ENCODE measurements at regions not wholly inside any gene's neighbourhood (a gene's known extent, or its start where the extent isn't known, plus 50 kb on each side); places are given as distances from the start of the nearest gene placed in this dataset.

DNA sequence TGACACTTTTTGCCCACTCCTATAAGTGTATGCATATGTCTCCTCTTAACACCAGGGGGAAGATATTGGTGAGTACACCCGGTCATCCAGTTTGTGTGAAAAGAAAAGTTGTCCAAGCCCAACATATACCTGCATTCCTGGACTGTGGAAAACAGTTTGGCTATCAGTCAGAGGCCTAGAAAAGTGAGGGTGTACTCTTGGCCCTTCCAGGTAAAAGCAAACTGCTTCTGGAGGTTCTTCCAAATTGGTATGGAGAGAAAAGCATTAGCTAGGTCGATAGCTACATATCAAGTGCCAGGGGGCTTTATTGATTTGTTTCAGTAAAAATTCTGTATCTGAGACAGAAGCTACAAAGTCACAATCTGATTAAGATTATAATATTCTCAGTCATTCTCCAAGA lies 144.0 kb downstream of the SPTSSA start:
- Histone ChIP-seq H3K9ac (ENCODE audit: low read length) (no peak overlapping the region), H3K9me2 (ENCODE audit: insufficient read depth) (no peaks in the 10 kb centered on the region), H3K4me2 (ENCODE audit: low read length) (no peak overlapping the region), H3K79me2 (ENCODE audit: insufficient read depth, low read length) (no peaks in the 10 kb centered on the region), H2AFZ (ENCODE audit: low read depth, low read length, poor library complexity, severe bottlenecking) (no peak overlapping the region), H3K4me3 (replicated peaks in 1 of 2; ENCODE audit: low read depth in 1 of 2, low read length in 2 of 2) (no peak overlapping the region), H4K20me1 (ENCODE audit: insufficient read depth) (no peaks in the 10 kb centered on the region), H3K4me1 (ENCODE audit: control insufficient read depth in 1 of 2, insufficient read depth in 2 of 2, low read length in 2 of 2) (no peaks in the 10 kb centered on the region), H3K9me3 (ENCODE audit: control insufficient read depth in 1 of 2, insufficient read depth in 1 of 2, low read depth in 1 of 2, low read length in 2 of 2) (no peaks in the 10 kb centered on the region), H3K36me3 (ENCODE audit: control insufficient read depth in 1 of 2, insufficient read depth in 2 of 2, low read length in 2 of 2) (no peaks in the 10 kb centered on the region), H3K27me3 (ENCODE audit: insufficient read depth, low read length) (peaks cover 9% of the 10 kb centered on the region; the same call in 1 of the 2 replicates), H3K27ac (ENCODE audit: low read depth, low read length) (no peak overlapping the region)
- CTCF ChIA-PET = no interaction called here
- BruUV-seq (replicated peaks) = no TSS peak
- intact Hi-C loops (cut with micrococcal nuclease) = no loop called here
- POLR2A ChIA-PET = no interaction called here
- TF ChIP-seq JUND (IDR thresholded peaks at IDR 0.05) = no peak
- TF ChIP-seq, protein P1, sequence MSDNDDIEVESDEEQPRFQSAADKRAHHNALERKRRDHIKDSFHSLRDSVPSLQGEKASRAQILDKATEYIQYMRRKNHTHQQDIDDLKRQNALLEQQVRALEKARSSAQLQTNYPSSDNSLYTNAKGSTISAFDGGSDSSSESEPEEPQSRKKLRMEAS (IDR thresholded peaks at IDR 0.05) = no peak
- TF ChIP-seq POLR2AphosphoS5 (IDR thresholded peaks at IDR 0.05; ENCODE audit: low read depth, low read length) = no peak
- TF ChIP-seq CTCF (IDR thresholded peaks at IDR 0.05 in 2 of 3, conservative IDR thresholded peaks at IDR 0.05 in 1 of 3; ENCODE audit: borderline replicate concordance in 1 of 3, insufficient read depth in 1 of 3, low read depth in 2 of 3, low read length in 2 of 3) = no peak
- TF ChIP-seq CEBPB (IDR thresholded peaks at IDR 0.05; ENCODE audit: low read depth) = no peak
- TF ChIP-seq CBX3 (IDR thresholded peaks at IDR 0.05; ENCODE audit: low read depth) = no peak
- no peak for TF ChIP-seq POLR2A (IDR thresholded peaks at IDR 0.05; ENCODE audit: borderline replicate concordance, extremely low read depth, insufficient read depth, insufficient read length)
- TF ChIP-seq, protein P2, sequence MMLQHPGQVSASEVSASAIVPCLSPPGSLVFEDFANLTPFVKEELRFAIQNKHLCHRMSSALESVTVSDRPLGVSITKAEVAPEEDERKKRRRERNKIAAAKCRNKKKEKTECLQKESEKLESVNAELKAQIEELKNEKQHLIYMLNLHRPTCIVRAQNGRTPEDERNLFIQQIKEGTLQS (IDR thresholded peaks at IDR 0.05) = no peak
- DNase-seq (ENCODE audit: low read depth, low spot score) (no peak), ATAC-seq (no peak)
- RAD21 ChIA-PET (ENCODE audit: low non-redundant PET in 1 of 2, low total read pairs in 2 of 2, uncharacterized antibody in 2 of 2, unreplicated experiment in 2 of 2) = no interaction called here

GRCh38 chr14:34310724-34311123 lies 151.3 kb downstream of the SPTSSA start:
- H3K9me3 ChIP-seq (ENCODE audit: control insufficient read depth in 1 of 2, insufficient read depth in 1 of 2, low read depth in 1 of 2, low read length in 2 of 2) = no peaks in the 10 kb centered on the region
- no peak overlapping the region for H3K9ac ChIP-seq (ENCODE audit: low read length)
- H3K27me3 ChIP-seq (ENCODE audit: insufficient read depth, low read length) = peaks cover 28% of the 10 kb centered on the region
- ChIA-PET RAD21 (ENCODE audit: low non-redundant PET in 1 of 2, low total read pairs in 2 of 2, uncharacterized antibody in 2 of 2, unreplicated experiment in 2 of 2) (no interaction called here), CTCF (interaction anchor here (1.0 to 1.6 kb wide), 2 partner anchors 12 to 21 kb away, joined by 3 to 8 read pairs; no protein-coding TSS in a partner anchor), POLR2A (no interaction called here)
- intact Hi-C loops (cut with micrococcal nuclease) = no loop called here
- ATAC-seq (no peak), DNase-seq (ENCODE audit: low read depth, low spot score) (no peak)
- no peaks in the 10 kb centered on the region for H3K36me3 ChIP-seq (ENCODE audit: control insufficient read depth in 1 of 2, insufficient read depth in 2 of 2, low read length in 2 of 2)
- no peak overlapping the region for H2AFZ ChIP-seq (ENCODE audit: low read depth, low read length, poor library complexity, severe bottlenecking)
- H3K4me1 ChIP-seq (ENCODE audit: control insufficient read depth in 1 of 2, insufficient read depth in 2 of 2, low read length in 2 of 2) = no peaks in the 10 kb centered on the region
- no peaks in the 10 kb centered on the region for H4K20me1 ChIP-seq (ENCODE audit: insufficient read depth)
- H3K27ac ChIP-seq (ENCODE audit: low read depth, low read length) = no peak overlapping the region
- H3K4me3 ChIP-seq (replicated peaks in 1 of 2; ENCODE audit: low read depth in 1 of 2, low read length in 2 of 2) = no peak overlapping the region
- H3K4me2 ChIP-seq (ENCODE audit: low read length) = no peak overlapping the region
- no peaks in the 10 kb centered on the region for H3K79me2 ChIP-seq (ENCODE audit: insufficient read depth, low read length)
- H3K9me2 ChIP-seq (ENCODE audit: insufficient read depth) = no peaks in the 10 kb centered on the region
- no TSS peak for BruUV-seq (replicated peaks)
- TF ChIP-seq CBX3 (IDR thresholded peaks at IDR 0.05; ENCODE audit: low read depth) (no peak), TCF7L2 (IDR thresholded peaks at IDR 0.05; ENCODE audit: borderline replicate concordance, extremely low read depth, insufficient read depth, insufficient read length) (no peak), FOSL1 (IDR thresholded peaks at IDR 0.05; ENCODE audit: low read depth) (no peak), JUND (IDR thresholded peaks at IDR 0.05) (no peak), ELF1 (IDR thresholded peaks at IDR 0.05; ENCODE audit: borderline replicate concordance, low read depth) (no peak), ZNF274 (IDR thresholded peaks at IDR 0.05; ENCODE audit: low read depth, low read length) (no peak), SP1 (IDR thresholded peaks at IDR 0.05; ENCODE audit: low read depth) (no peak)
- TF ChIP-seq, protein P3, sequence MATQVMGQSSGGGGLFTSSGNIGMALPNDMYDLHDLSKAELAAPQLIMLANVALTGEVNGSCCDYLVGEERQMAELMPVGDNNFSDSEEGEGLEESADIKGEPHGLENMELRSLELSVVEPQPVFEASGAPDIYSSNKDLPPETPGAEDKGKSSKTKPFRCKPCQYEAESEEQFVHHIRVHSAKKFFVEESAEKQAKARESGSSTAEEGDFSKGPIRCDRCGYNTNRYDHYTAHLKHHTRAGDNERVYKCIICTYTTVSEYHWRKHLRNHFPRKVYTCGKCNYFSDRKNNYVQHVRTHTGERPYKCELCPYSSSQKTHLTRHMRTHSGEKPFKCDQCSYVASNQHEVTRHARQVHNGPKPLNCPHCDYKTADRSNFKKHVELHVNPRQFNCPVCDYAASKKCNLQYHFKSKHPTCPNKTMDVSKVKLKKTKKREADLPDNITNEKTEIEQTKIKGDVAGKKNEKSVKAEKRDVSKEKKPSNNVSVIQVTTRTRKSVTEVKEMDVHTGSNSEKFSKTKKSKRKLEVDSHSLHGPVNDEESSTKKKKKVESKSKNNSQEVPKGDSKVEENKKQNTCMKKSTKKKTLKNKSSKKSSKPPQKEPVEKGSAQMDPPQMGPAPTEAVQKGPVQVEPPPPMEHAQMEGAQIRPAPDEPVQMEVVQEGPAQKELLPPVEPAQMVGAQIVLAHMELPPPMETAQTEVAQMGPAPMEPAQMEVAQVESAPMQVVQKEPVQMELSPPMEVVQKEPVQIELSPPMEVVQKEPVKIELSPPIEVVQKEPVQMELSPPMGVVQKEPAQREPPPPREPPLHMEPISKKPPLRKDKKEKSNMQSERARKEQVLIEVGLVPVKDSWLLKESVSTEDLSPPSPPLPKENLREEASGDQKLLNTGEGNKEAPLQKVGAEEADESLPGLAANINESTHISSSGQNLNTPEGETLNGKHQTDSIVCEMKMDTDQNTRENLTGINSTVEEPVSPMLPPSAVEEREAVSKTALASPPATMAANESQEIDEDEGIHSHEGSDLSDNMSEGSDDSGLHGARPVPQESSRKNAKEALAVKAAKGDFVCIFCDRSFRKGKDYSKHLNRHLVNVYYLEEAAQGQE (IDR thresholded peaks at IDR 0.05; ENCODE audit: low read depth) = no peak
- TF ChIP-seq, protein P2 (IDR thresholded peaks at IDR 0.05) = no peak

Data from HCT116 (cell line).